ENCODE measurements at regions not wholly inside any gene's neighbourhood (a gene's known extent, or its start where the extent isn't known, plus 50 kb on each side); places are given as distances from the start of the nearest gene placed in this dataset.

GRCh38 chr3:180534828-180535227, 67.1 kb upstream of the TTC14 start:
- Histone ChIP-seq H3K79me2 (ENCODE audit: insufficient read depth) (no peaks in the 10 kb centered on the region), H3K4me3 (ENCODE audit: low read depth in 2 of 2, low read length in 1 of 2) (no peak overlapping the region), H4K20me1 (ENCODE audit: insufficient read depth) (no peaks in the 10 kb centered on the region), H3K27ac (ENCODE audit: low read depth in 2 of 2, low read length in 1 of 2) (no peak overlapping the region), H3K9me3 (no peaks in the 10 kb centered on the region), H3K9me2 (no peaks in the 10 kb centered on the region), H3K4me2 (no peak overlapping the region), H3F3A (replicated peaks; ENCODE audit: insufficient read depth) (no peaks in the 10 kb centered on the region), H2AFZ (ENCODE audit: low read depth) (no peak overlapping the region), H3K4me1 (ENCODE audit: control insufficient read depth in 1 of 2, insufficient read depth in 2 of 2, low read depth in 1 of 2, low read length in 1 of 2) (no peaks in the 10 kb centered on the region), H3K36me3 (replicated peaks in 1 of 2; ENCODE audit: control insufficient read depth in 1 of 2, insufficient read depth in 2 of 2, low read length in 1 of 2) (no peaks in the 10 kb centered on the region), H3K9ac (no peak overlapping the region), H3K27me3 (ENCODE audit: insufficient read depth) (no peaks in the 10 kb centered on the region)
- TF ChIP-seq ELF1 (IDR thresholded peaks at IDR 0.05) (no peak), SMC3 (IDR thresholded peaks at IDR 0.05; ENCODE audit: low read depth, low read length) (no peak), YY1 (IDR thresholded peaks at IDR 0.05; ENCODE audit: low read depth) (no peak), RXRA (IDR thresholded peaks at IDR 0.05; ENCODE audit: borderline replicate concordance, low read depth) (no peak), MAX (IDR thresholded peaks at IDR 0.05; ENCODE audit: low read depth) (no peak)
- ChIA-PET CTCF (no interaction called here), POLR2A (no interaction called here)
- no peak for DNase-seq
- whole genome bisulfite sequencing (ENCODE audit: low lambda C conversion rate) = 5% methylated on average over 2 of the region's 2 CpGs

GRCh38 chr3:180538493-180538892, 63.5 kb upstream of the TTC14 start:
- H3K27me3 ChIP-seq (ENCODE audit: insufficient read depth) = no peaks in the 10 kb centered on the region
- H3K4me3 ChIP-seq (ENCODE audit: low read depth in 2 of 2, low read length in 1 of 2) = no peak overlapping the region
- H4K20me1 ChIP-seq (ENCODE audit: insufficient read depth) = no peaks in the 10 kb centered on the region
- H3F3A ChIP-seq (replicated peaks; ENCODE audit: insufficient read depth) = no peaks in the 10 kb centered on the region
- H3K9me2 ChIP-seq = no peaks in the 10 kb centered on the region
- H3K4me1 ChIP-seq (ENCODE audit: control insufficient read depth in 1 of 2, insufficient read depth in 2 of 2, low read depth in 1 of 2, low read length in 1 of 2) = no peaks in the 10 kb centered on the region
- H3K36me3 ChIP-seq (replicated peaks in 1 of 2; ENCODE audit: control insufficient read depth in 1 of 2, insufficient read depth in 2 of 2, low read length in 1 of 2) = no peaks in the 10 kb centered on the region
- DNase-seq = no peak
- H3K27ac ChIP-seq (ENCODE audit: low read depth in 2 of 2, low read length in 1 of 2) = no peak overlapping the region
- no peaks in the 10 kb centered on the region for H3K79me2 ChIP-seq (ENCODE audit: insufficient read depth)
- no peak for TF ChIP-seq RXRA (IDR thresholded peaks at IDR 0.05; ENCODE audit: borderline replicate concordance, low read depth)
- no peak for TF ChIP-seq CHD2 (IDR thresholded peaks at IDR 0.05; ENCODE audit: low read length, partially characterized antibody)
- no peak for TF ChIP-seq ZBTB33 (IDR thresholded peaks at IDR 0.05; ENCODE audit: borderline replicate concordance, low read depth)
- no peak for TF ChIP-seq MAX (IDR thresholded peaks at IDR 0.05; ENCODE audit: low read depth)
- no peak for TF ChIP-seq RFX5 (IDR thresholded peaks at IDR 0.05; ENCODE audit: low read length)
- no peak for TF ChIP-seq RCOR1 (IDR thresholded peaks at IDR 0.05; ENCODE audit: low read length)
- TF ChIP-seq EZH2phosphoT487 (IDR thresholded peaks at IDR 0.05; ENCODE audit: borderline replicate concordance, low read depth) = no peak
- TF ChIP-seq GATA2 (CRISPR knock-in tag; IDR thresholded peaks at IDR 0.05) = no peak
- no peak for TF ChIP-seq MXI1 (IDR thresholded peaks at IDR 0.05; ENCODE audit: low read depth, low read length)
- TF ChIP-seq SIN3A (IDR thresholded peaks at IDR 0.05; ENCODE audit: borderline replicate concordance, low read depth, low read length) = no peak
- no peaks in the 10 kb centered on the region for H3K9me3 ChIP-seq
- ChIA-PET CTCF (interaction anchor here (0.7 kb wide), 1 partner anchor 1876 kb away, joined by 3 read pairs; no protein-coding TSS in a partner anchor), POLR2A (no interaction called here)
- no peak overlapping the region for H3K4me2 ChIP-seq
- H3K9ac ChIP-seq = no peak overlapping the region
- no peak overlapping the region for H2AFZ ChIP-seq (ENCODE audit: low read depth)

All from SK-N-SH (cell line).